ENCODE measurements at regions not wholly inside any gene's neighbourhood (a gene's known extent, or its start where the extent isn't known, plus 50 kb on each side); places are given as distances from the start of the nearest gene placed in this dataset.

GRCh38 chr3:117798221-117798620 is 1088.6 kb downstream of the TUSC7 start:
- TF ChIP-seq, protein P1, sequence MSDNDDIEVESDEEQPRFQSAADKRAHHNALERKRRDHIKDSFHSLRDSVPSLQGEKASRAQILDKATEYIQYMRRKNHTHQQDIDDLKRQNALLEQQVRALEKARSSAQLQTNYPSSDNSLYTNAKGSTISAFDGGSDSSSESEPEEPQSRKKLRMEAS (IDR thresholded peaks at IDR 0.05; ENCODE audit: low read depth, low read length): no peak
- no peak for TF ChIP-seq CTCF (IDR thresholded peaks at IDR 0.05; ENCODE audit: low read depth, low read length)
